ENCODE measurements at regions not wholly inside any gene's neighbourhood (a gene's known extent, or its start where the extent isn't known, plus 50 kb on each side); places are given as distances from the start of the nearest gene placed in this dataset.

DNA sequence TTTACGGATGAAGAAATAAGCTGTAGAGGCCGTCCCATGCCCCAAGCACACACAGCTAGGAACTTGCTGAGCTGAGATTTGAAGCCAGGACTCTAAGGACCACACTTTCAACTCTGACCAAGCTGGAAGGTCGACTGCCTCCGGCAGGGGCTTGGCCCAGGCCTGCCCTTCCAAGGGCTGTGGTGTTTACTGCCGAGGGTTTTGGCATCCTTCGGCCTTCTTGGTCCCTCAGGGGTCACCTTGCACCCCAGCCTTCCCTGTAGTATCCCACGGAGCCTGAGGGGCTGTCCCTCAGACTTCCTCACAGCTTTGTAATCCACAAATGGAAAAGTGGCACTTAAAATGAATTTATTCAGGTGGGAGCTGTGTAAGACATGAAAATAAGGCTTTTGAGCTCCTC is 83.7 kb upstream of the SPRY4 start:
- Mint-ChIP-seq H3K4me3 (ENCODE audit: low read depth) (no peak overlapping the region), H3K36me3 (ENCODE audit: insufficient read depth) (no peaks in the 10 kb centered on the region), H3K4me1 (ENCODE audit: low read depth) (peaks cover 15% of the 10 kb centered on the region), H3K27ac (no peak overlapping the region), H3K27me3 (no peaks in the 10 kb centered on the region), H3K9me3 (ENCODE audit: low read depth) (no peaks in the 10 kb centered on the region)
- DNase-seq (ENCODE audit: low spot score, unreplicated experiment): no peak
- TF ChIP-seq, protein P1, sequence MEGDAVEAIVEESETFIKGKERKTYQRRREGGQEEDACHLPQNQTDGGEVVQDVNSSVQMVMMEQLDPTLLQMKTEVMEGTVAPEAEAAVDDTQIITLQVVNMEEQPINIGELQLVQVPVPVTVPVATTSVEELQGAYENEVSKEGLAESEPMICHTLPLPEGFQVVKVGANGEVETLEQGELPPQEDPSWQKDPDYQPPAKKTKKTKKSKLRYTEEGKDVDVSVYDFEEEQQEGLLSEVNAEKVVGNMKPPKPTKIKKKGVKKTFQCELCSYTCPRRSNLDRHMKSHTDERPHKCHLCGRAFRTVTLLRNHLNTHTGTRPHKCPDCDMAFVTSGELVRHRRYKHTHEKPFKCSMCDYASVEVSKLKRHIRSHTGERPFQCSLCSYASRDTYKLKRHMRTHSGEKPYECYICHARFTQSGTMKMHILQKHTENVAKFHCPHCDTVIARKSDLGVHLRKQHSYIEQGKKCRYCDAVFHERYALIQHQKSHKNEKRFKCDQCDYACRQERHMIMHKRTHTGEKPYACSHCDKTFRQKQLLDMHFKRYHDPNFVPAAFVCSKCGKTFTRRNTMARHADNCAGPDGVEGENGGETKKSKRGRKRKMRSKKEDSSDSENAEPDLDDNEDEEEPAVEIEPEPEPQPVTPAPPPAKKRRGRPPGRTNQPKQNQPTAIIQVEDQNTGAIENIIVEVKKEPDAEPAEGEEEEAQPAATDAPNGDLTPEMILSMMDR (IDR thresholded peaks at IDR 0.05; ENCODE audit: unreplicated experiment): no peak

DNA sequence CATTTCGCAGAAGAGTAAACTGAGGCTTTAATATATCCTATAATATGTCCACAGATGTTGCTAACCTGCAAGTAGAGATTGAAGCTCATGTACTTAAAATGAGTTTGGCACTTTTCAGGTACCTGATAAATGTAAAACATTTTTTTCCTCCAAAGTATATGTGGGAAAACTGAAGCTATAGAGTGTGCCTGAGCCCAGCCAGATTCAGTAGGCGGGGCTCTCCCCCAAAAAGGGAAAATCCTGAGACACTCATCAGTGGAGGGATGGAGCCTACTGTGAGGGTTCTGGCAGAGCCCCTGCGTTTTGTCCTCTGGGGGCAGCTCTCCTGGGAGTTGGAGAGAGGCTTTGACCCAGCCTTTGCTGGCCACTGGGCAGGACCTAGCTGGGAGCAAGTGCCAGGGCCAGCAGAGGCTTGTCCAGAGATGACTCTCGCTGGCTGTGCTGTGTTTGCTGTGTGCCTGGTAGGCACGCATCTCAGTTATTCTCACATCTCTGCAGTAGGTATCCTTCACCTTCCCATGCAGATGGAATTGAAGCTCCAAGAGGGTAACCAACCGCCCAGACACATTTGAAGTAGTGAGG is 81.1 kb upstream of the SPRY4 start:
- Mint-ChIP-seq H3K4me1 (ENCODE audit: low read depth) (peaks cover 10% of the 10 kb centered on the region), H3K27ac (no peak overlapping the region)

DNA sequence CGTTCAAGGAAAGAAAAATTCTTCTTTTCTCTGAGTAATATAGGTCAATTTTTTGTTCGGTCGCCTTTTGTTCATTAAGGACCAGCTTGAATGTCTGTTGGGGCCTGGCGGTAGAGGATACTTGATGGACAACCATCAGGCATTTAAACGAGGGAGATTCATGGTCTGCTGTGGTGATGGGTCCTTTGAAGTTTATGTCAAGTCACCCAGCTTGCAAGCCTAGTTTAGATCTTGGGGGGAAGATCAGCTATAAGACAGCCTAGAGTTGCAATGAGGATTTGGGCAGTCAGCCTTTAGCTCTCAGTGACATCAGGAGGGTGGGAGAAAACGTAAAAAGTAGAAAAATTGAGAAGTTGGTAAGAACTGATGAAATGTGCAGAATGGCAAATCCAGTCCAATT is 80.2 kb upstream of the SPRY4 start:
- DNase-seq (ENCODE audit: low spot score, unreplicated experiment): no peak
- Mint-ChIP-seq H3K9me3 (ENCODE audit: low read depth) (no peaks in the 10 kb centered on the region), H3K4me1 (ENCODE audit: low read depth) (peaks cover 10% of the 10 kb centered on the region), H3K27ac (no peak overlapping the region), H3K27me3 (no peaks in the 10 kb centered on the region), H3K36me3 (ENCODE audit: insufficient read depth) (no peaks in the 10 kb centered on the region), H3K4me3 (ENCODE audit: low read depth) (no peak overlapping the region)
- TF ChIP-seq, protein P1 (IDR thresholded peaks at IDR 0.05; ENCODE audit: unreplicated experiment): no peak

More for the DNA sequence above, 81.1 kb upstream of the SPRY4 start:
- H3K27me3 Mint-ChIP-seq: no peaks in the 10 kb centered on the region
- no peaks in the 10 kb centered on the region for H3K9me3 Mint-ChIP-seq (ENCODE audit: low read depth)
- no peak overlapping the region for H3K4me3 Mint-ChIP-seq (ENCODE audit: low read depth)
- TF ChIP-seq, protein P1 (IDR thresholded peaks at IDR 0.05; ENCODE audit: unreplicated experiment): no peak
- no peaks in the 10 kb centered on the region for H3K36me3 Mint-ChIP-seq (ENCODE audit: insufficient read depth)
- no peak for DNase-seq (ENCODE audit: low spot score, unreplicated experiment)

DNA sequence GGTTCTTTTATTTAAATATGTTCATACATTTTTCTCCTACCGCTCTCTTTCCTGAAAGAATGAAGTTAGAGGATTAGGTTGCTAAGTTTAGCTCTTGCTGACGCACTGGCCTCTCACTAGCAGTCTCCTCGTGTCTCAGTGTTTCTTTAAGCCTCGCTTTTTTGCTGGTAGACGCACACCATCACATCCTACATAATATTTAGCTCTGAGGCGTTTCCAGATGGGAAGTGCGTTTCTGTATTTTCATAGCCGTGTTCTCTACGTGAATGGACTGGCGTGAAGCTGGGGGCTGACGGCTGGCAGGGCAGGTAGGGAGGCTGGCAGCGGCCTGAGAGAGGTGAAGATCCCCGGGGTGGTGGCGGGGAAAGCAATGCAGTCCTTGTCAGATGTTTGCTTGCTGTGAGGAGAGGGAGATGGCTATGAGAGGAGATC is 79.2 kb upstream of the SPRY4 start:
- Mint-ChIP-seq H3K4me3 (ENCODE audit: low read depth) (no peak overlapping the region), H3K27ac (peak overlapping the region; percentile 45), H3K36me3 (ENCODE audit: insufficient read depth) (no peaks in the 10 kb centered on the region), H3K27me3 (no peaks in the 10 kb centered on the region), H3K4me1 (ENCODE audit: low read depth) (peaks cover 13% of the 10 kb centered on the region), H3K9me3 (ENCODE audit: low read depth) (no peaks in the 10 kb centered on the region)
- DNase-seq (ENCODE audit: low spot score, unreplicated experiment): no peak
- TF ChIP-seq, protein P1 (IDR thresholded peaks at IDR 0.05; ENCODE audit: unreplicated experiment): no peak

DNA sequence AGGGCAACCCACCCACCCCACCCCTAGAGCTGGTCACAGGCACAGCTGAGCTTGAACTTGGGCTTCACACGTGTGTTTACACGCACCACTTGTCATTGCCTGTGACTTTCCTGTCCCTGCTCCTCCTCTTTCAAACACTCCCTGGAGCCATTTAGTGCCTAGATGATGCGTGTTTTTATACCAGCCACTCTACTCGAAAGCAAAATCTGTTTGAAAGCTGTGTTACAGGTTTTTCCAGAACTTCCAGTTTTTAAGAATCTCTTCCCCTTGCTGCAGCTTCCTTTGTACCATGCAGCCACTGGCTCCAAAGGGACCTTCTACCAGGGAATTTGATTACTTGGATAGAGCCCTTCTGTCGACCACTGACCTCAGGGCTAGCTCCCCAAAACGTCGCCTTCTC is 78.8 kb upstream of the SPRY4 start:
- Mint-ChIP-seq H3K4me1 (ENCODE audit: low read depth) (peaks cover 13% of the 10 kb centered on the region), H3K27ac (peak overlapping the region; percentile 27), H3K4me3 (ENCODE audit: low read depth) (no peak overlapping the region), H3K9me3 (ENCODE audit: low read depth) (no peaks in the 10 kb centered on the region), H3K36me3 (ENCODE audit: insufficient read depth) (no peaks in the 10 kb centered on the region), H3K27me3 (no peaks in the 10 kb centered on the region)
- TF ChIP-seq, protein P1 (IDR thresholded peaks at IDR 0.05; ENCODE audit: unreplicated experiment): no peak
- DNase-seq (ENCODE audit: low spot score, unreplicated experiment): no peak

All from progenitor cell of endocrine pancreas (in vitro differentiated cells).